GM19463 (cell line): ENCODE measurements at regions not wholly inside any gene's neighbourhood (a gene's known extent, or its start where the extent isn't known, plus 50 kb on each side); places are given as distances from the start of the nearest gene placed in this dataset.
"Not testable (repeated sequence)": the region's sequence is repeated elsewhere in the genome, so short reads cannot be mapped to it uniquely, and the experiment has no call there.

Experiments
- ATAC-seq: cut with Tn5 transposase; IDR thresholded peaks from one replicate; pipeline ENCODE4 v1.9.1; 2021; ENCODE audit warnings: mild to moderate bottlenecking, moderate library complexity; ENCODE audit not compliant: unreplicated experiment

- no peak for ATAC-seq
Observed at GRCh38 chr18:65206551-65207260, 544.1 kb upstream of the CDH7 start.

GRCh38 chr18:65202091-65202490 is 548.7 kb upstream of the CDH7 start:
- no peak for ATAC-seq

- ATAC-seq: no peak
Observed at GRCh38 chr18:65175681-65176080, 575.1 kb upstream of the CDH7 start.

GRCh38 chr18:65162086-65162485 is 588.7 kb upstream of the CDH7 start:
- ATAC-seq: not testable (repeated sequence)

GRCh38 chr18:65146482-65147021 is 604.3 kb upstream of the CDH7 start:
- no peak for ATAC-seq

GRCh38 chr18:65145312-65145711 is 605.5 kb upstream of the CDH7 start:
- ATAC-seq: no peak

- no peak for ATAC-seq
Observed at GRCh38 chr18:65133610-65134009, 617.2 kb upstream of the CDH7 start.

GRCh38 chr18:65124633-65125032 is 626.2 kb upstream of the CDH7 start:
- ATAC-seq: no peak

- no peak for ATAC-seq
Observed at GRCh38 chr18:65103864-65104263, 646.9 kb upstream of the CDH7 start.

GRCh38 chr18:65093346-65093745 is 657.5 kb upstream of the CDH7 start:
- ATAC-seq: no peak

- ATAC-seq: peak; percentile 45
Observed at GRCh38 chr18:65091744-65092329, 659.0 kb upstream of the CDH7 start.

GRCh38 chr18:65082907-65083306 is 667.9 kb upstream of the CDH7 start:
- no peak for ATAC-seq

GRCh38 chr18:65081786-65082185 is 669.0 kb upstream of the CDH7 start:
- ATAC-seq: no peak

GRCh38 chr18:65073060-65073550 is 677.7 kb upstream of the CDH7 start:
- no peak for ATAC-seq

GRCh38 chr18:65057439-65058083 is 693.3 kb upstream of the CDH7 start:
- no peak for ATAC-seq

- no peak for ATAC-seq
Observed at GRCh38 chr18:65056575-65056974, 694.2 kb upstream of the CDH7 start.

- no peak for ATAC-seq
Observed at GRCh38 chr18:65049586-65049985, 701.2 kb upstream of the CDH7 start.

GRCh38 chr18:65039578-65039977 is 711.2 kb upstream of the CDH7 start:
- ATAC-seq: no peak

GRCh38 chr18:65035701-65036100 is 715.1 kb upstream of the CDH7 start:
- no peak for ATAC-seq

- no peak for ATAC-seq
Observed at GRCh38 chr18:65025756-65026155, 725.1 kb upstream of the CDH7 start.

- no peak for ATAC-seq
Observed at GRCh38 chr18:65021021-65021420, 729.8 kb upstream of the CDH7 start.

GRCh38 chr18:65018184-65018583 is 732.6 kb upstream of the CDH7 start:
- ATAC-seq: no peak
